Sigmoid colon (tissue), 6 donors: ENCODE measurements at regions not wholly inside any gene's neighbourhood (a gene's known extent, or its start where the extent isn't known, plus 50 kb on each side); places are given as distances from the start of the nearest gene placed in this dataset.

Experiments used
- DNase-seq: peaks from one replicate; pipeline ENCODE4 v3.0.0-alpha.2; 2019
- H3K27ac ChIP-seq, 4 donors: fragments of 200-600 bp; sonication (generic); one replicate each; pipeline ENCODE4 v1.5.1; 2016 to 2019; ENCODE audit warnings: mild to moderate bottlenecking in 1 of 4
- H3K27me3 ChIP-seq, 3 donors: fragments of 200-600 bp; sonication (generic); one replicate each; pipeline ENCODE4 v1.5.1; 2019; ENCODE audit warnings: mild to moderate bottlenecking in 1 of 3
- H3K36me3 ChIP-seq, 4 donors: fragments of 200-600 bp; sonication (generic); one replicate each; pipeline ENCODE4 v1.5.1; 2016 to 2019
- H3K4me1 ChIP-seq, 4 donors: fragments of 200-600 bp; sonication (generic); one replicate each; pipeline ENCODE4 v1.5.1; 2017 to 2019
- H3K4me3 ChIP-seq, 4 donors: fragments of 200-600 bp; sonication (generic); one replicate each; pipeline ENCODE4 v1.5.1; 2017 to 2019; ENCODE audit warnings: mild to moderate bottlenecking in 2 of 4, moderate library complexity in 1 of 4
- H3K9me3 ChIP-seq, 4 donors: fragments of 200-600 bp in 3 of 4; sonication (generic) in 3 of 4; one replicate each; pipeline versions ENCODE4 v1.5.1 to v1.6.1; 2013 to 2019
- EP300 ChIP-seq, 4 donors: sonication (generic); formaldehyde crosslinking; IDR thresholded peaks; one replicate each; pipeline ENCODE4 v1.6.1; 2017; ENCODE audit warnings: antibody characterized with exemption in 4 of 4
- POLR2A ChIP-seq, 2 donors: fragments of 450-650 bp; IDR thresholded peaks; one replicate each; pipeline ENCODE4 v1.6.1; 2016; ENCODE audit warnings: antibody characterized with exemption in 2 of 2, mild to moderate bottlenecking in 2 of 2, moderate library complexity in 2 of 2
- POLR2AphosphoS5 ChIP-seq, 4 donors: sonication (generic); formaldehyde crosslinking; IDR thresholded peaks; one replicate each; pipeline ENCODE4 v1.6.1; 2017; ENCODE audit warnings: antibody characterized with exemption in 4 of 4
- WGBS, 2 donors: extraction: QIAGEN DNeasy Blood & Tissue Kit; methylation state at CpG; one replicate each; pipeline ENCODE4 v1.1.7; 2013; 5-methylcytosine and 5-hydroxymethylcytosine counted together
- intact Hi-C: fragments of 100-400 bp; cut with DNase I; formaldehyde crosslinking; loops from one replicate; pipeline ENCODE4 v1.15.1; 2023
- TF ChIP-seq, protein P1 (sequence below), 4 experiments: fragments of 450-650 bp in 3 of 4; fragments of 200-600 bp in 1 of 4; IDR thresholded peaks; one replicate each; pipeline ENCODE4 v1.5.1; 2016 to 2019; ENCODE audit warnings: antibody characterized with exemption in 4 of 4, mild to moderate bottlenecking in 3 of 4, moderate library complexity in 2 of 4
- donor health status: healthy with polysubstance abuse.
- donor health status: healthy.

DNA sequence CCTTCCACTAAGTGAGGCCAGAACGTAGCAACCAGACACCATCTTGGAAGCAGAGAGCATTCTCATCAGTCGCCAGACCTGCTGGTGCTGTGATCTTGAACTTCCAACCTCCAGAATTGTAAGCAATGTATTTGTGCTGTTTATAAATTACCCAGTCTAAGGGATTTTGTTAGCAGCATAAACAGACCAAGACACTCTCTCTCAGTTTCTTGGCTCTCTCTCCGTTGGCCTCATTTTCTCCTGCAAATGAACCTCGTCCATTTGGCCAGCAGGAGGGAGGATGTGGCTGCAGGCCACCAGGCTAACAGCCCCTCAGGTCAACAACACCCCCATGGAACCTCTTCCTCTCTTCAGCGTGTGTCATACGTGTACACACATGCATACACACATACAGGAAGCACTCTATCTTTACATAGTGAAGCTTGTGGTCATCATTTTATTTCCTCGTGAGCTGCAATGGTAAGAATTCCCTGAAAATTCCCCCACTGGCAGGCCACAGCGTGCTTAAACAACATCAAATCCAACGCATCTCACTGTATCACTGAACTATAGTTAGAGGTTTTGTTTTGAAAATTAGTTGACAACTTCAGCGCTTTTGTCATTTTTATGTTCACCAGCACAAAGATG is 62.8 kb upstream of the PPP1R26 start:
- H3K27me3 ChIP-seq = peaks cover 0 to 34% (median 11%) of the 10 kb centered on the region in 3 donors
- intact Hi-C loops = no loop called here
- no peaks in the 10 kb centered on the region for H3K36me3 ChIP-seq
- H3K27ac ChIP-seq = no peak overlapping the region
- 62 to 70% methylated on average over 10 of the region's 10 CpGs for WGBS, 2 donors
- no peak overlapping the region for H3K4me3 ChIP-seq
- no peak for DNase-seq
- no peak for TF ChIP-seq POLR2AphosphoS5 (IDR thresholded peaks at IDR 0.05)
- no peak for TF ChIP-seq POLR2A (IDR thresholded peaks at IDR 0.05)
- TF ChIP-seq, protein P1, sequence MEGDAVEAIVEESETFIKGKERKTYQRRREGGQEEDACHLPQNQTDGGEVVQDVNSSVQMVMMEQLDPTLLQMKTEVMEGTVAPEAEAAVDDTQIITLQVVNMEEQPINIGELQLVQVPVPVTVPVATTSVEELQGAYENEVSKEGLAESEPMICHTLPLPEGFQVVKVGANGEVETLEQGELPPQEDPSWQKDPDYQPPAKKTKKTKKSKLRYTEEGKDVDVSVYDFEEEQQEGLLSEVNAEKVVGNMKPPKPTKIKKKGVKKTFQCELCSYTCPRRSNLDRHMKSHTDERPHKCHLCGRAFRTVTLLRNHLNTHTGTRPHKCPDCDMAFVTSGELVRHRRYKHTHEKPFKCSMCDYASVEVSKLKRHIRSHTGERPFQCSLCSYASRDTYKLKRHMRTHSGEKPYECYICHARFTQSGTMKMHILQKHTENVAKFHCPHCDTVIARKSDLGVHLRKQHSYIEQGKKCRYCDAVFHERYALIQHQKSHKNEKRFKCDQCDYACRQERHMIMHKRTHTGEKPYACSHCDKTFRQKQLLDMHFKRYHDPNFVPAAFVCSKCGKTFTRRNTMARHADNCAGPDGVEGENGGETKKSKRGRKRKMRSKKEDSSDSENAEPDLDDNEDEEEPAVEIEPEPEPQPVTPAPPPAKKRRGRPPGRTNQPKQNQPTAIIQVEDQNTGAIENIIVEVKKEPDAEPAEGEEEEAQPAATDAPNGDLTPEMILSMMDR (IDR thresholded peaks at IDR 0.05) = no peak
- TF ChIP-seq EP300 (IDR thresholded peaks at IDR 0.05) = no peak
- H3K4me1 ChIP-seq = no peaks in the 10 kb centered on the region
- H3K9me3 ChIP-seq = no peaks in the 10 kb centered on the region

DNA sequence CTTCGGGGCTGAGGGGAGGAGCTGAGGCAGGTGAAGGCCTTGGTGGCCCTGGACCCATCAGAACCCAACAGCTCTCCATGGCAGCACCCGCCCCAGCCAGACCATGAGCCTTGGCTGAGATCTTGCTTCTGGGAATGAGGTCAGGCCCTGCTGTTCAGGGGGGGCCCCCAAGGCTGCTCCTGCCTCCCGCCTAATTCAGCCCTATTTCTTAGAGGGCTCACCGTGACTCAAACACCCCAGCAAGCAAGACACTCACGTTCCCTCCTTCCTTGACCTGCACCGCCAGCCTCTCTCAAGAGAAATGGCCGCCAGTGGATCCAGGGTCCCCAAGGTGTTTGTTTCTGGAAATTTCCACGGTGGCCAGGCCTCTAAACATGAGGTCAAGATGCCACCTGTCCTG is 61.4 kb upstream of the PPP1R26 start:
- no peak for DNase-seq

DNA sequence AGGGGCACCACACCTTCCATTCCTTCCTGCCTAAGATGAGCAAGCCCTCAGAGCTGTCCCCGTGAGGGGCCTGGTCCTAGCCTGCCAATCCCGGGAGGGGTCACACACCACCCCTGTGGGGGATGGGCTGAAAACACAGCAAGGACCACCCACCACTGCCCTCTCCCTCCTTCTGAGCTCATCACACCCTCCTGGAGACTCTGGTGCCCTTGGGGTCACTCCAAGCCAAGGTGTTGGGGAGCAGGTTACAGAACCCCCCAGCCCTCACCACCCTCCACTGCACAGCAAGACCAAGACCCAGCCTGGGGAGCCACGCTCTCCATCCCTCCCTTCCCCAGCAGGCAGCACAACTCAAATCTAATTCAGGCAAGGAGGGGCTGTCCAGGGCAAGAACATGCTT is 60.5 kb upstream of the PPP1R26 start:
- H3K4me1 ChIP-seq = no peaks in the 10 kb centered on the region
- intact Hi-C loops = no loop called here
- TF ChIP-seq, protein P1 (IDR thresholded peaks at IDR 0.05) = no peak
- TF ChIP-seq EP300 (IDR thresholded peaks at IDR 0.05) = no peak
- H3K36me3 ChIP-seq = no peaks in the 10 kb centered on the region
- H3K4me3 ChIP-seq = no peak overlapping the region
- no peaks in the 10 kb centered on the region for H3K9me3 ChIP-seq
- 55 to 62% methylated on average over 3 of the region's 3 CpGs for WGBS, 2 donors
- peaks cover 0 to 30% (median 0%) of the 10 kb centered on the region in 3 donors for H3K27me3 ChIP-seq
- H3K27ac ChIP-seq = no peak overlapping the region
- DNase-seq = no peak

More for the DNA sequence above, 61.4 kb upstream of the PPP1R26 start:
- peaks cover 0 to 31% (median 6%) of the 10 kb centered on the region in 3 donors for H3K27me3 ChIP-seq
- H3K27ac ChIP-seq = no peak overlapping the region
- H3K36me3 ChIP-seq = no peaks in the 10 kb centered on the region
- no peaks in the 10 kb centered on the region for H3K4me1 ChIP-seq
- intact Hi-C loops = no loop called here
- WGBS, 2 donors = 76 to 86% methylated on average over 8 of the region's 8 CpGs
- TF ChIP-seq, protein P1 (IDR thresholded peaks at IDR 0.05) = no peak
- TF ChIP-seq POLR2AphosphoS5 (IDR thresholded peaks at IDR 0.05) (no peak), POLR2A (IDR thresholded peaks at IDR 0.05) (no peak), EP300 (IDR thresholded peaks at IDR 0.05) (no peak)
- H3K4me3 ChIP-seq = no peak overlapping the region
- no peaks in the 10 kb centered on the region for H3K9me3 ChIP-seq

DNA sequence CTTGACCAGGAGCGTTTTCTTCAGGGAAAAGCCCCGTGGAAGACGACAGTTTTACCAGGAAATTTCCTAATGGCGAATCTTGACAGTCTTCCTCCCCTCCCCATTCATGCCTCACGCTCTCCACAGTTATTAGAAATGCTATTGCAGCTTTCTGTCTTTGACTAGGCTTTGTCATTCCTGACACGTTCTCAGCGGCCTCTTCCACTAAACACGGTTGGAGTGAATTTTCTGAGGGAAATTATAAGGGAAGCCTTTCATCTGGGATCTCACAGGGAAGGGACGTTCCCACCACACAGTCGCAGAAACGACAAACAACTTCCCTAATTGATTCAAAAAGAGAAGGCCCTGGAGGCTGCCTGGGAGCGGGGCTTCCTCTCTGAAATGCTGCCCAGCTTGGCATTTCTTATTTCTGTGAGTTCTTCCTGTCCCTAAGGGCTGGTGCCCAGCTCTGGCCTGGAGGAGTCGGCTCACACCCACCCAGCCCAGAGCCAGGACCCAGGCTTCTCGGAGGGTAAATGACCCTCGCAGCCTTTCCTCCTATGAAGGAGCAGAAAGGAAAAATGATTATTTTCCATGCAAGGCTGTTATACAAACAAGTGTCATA is 57.1 kb upstream of the PPP1R26 start:
- intact Hi-C loops = no loop called here
- no peaks in the 10 kb centered on the region for H3K9me3 ChIP-seq
- no peak overlapping the region for H3K4me3 ChIP-seq
- DNase-seq = no peak
- H3K27me3 ChIP-seq = peaks cover 0 to 30% (median 0%) of the 10 kb centered on the region in 3 donors
- no peak for TF ChIP-seq POLR2A (IDR thresholded peaks at IDR 0.05)
- TF ChIP-seq EP300 (IDR thresholded peaks at IDR 0.05) = no peak
- TF ChIP-seq, protein P1 (IDR thresholded peaks at IDR 0.05) = no peak
- no peak for TF ChIP-seq POLR2AphosphoS5 (IDR thresholded peaks at IDR 0.05)
- 75 to 86% methylated on average over 15 of the region's 15 CpGs for WGBS, 2 donors
- no peaks in the 10 kb centered on the region for H3K4me1 ChIP-seq
- H3K36me3 ChIP-seq = no peaks in the 10 kb centered on the region
- H3K27ac ChIP-seq = no peak overlapping the region
